Endothelial cell of umbilical vein (primary cell): ENCODE measurements at regions not wholly inside any gene's neighbourhood (a gene's known extent, or its start where the extent isn't known, plus 50 kb on each side); places are given as distances from the start of the nearest gene placed in this dataset.

ENCODE experiments used
- BruUV-seq: library from RNA; stranded (reverse); fragments of 400-500 nt; replicated peaks from 2 replicates; lab custom pipeline; 2021; lab: Mats Ljungman, UMichigan
- CTCF ChIA-PET: fragments of 300-600, 350-600 bp; sonication (Branson Sonifier 250); formaldehyde crosslinking; loops from one replicate; lab custom pipeline; 2021; ENCODE audit warnings: antibody characterized with exemption, inconsistent platforms; lab: Charles Lee
- POLR2A ChIA-PET: fragments of 300-600, 350-600 bp; sonication (Branson Sonifier 250); formaldehyde crosslinking; loops from one replicate; lab custom pipeline; 2021; ENCODE audit warnings: antibody characterized with exemption, inconsistent platforms; lab: Charles Lee
- DNase-seq: peaks from one replicate; pipeline ENCODE4 v3.0.0-alpha.2; 2011; ENCODE audit warnings: low read depth, low spot score
- FAIRE-seq: peaks from 2 replicates; lab custom pipeline; 2011; peaks lifted over from hg19 to GRCh38; lab: Jason Lieb, UNC
- H2AFZ ChIP-seq: 2 replicates; pipeline ENCODE4 v1.6.0; 2012; ENCODE audit warnings: low read depth, low read length, control low read depth, inconsistent platforms
- H3K27ac ChIP-seq: 2 replicates; pipeline ENCODE4 v1.5.1; 2011; ENCODE audit warnings: low read depth, mild to moderate bottlenecking, control low read depth, low read length, moderate library complexity; ENCODE audit not compliant: insufficient read depth
- H3K27me3 ChIP-seq, 2 experiments: 2 replicates each; pipeline versions ENCODE4 v1.6.0 to v1.6.1; 2011; ENCODE audit warnings: low read length in 2 of 2, mixed read lengths in 1 of 2; ENCODE audit not compliant: control insufficient read depth in 2 of 2, insufficient read depth in 2 of 2
- H3K36me3 ChIP-seq, 2 experiments: 2 replicates in 1 of 2; 3 replicates in 1 of 2; pipeline ENCODE4 v1.5.1; 2011; ENCODE audit warnings: low read length in 2 of 2, mild to moderate bottlenecking in 1 of 2, moderate library complexity in 1 of 2; ENCODE audit not compliant: control insufficient read depth in 2 of 2, insufficient read depth in 2 of 2; ENCODE audit errors: extremely low read depth in 1 of 2
- H3K4me1 ChIP-seq: 3 replicates; pipeline ENCODE4 v1.5.1; 2011; ENCODE audit warnings: mild to moderate bottlenecking, low read length; ENCODE audit not compliant: control insufficient read depth, insufficient read depth; ENCODE audit errors: extremely low read depth
- H3K4me2 ChIP-seq: 2 replicates; pipeline ENCODE4 v1.6.1; 2011; ENCODE audit warnings: low read length, control low read depth, mixed read lengths; ENCODE audit not compliant: insufficient read depth
- H3K4me3 ChIP-seq, 3 experiments: fragments of 200-600 bp in 1 of 3; sonication (generic), shearing (Covaris generic) in 1 of 3; replicated peaks in 1 of 3; 2 replicates each; pipeline ENCODE4 v1.5.1; 2011 to 2016; ENCODE audit warnings: control low read depth in 3 of 3, low read length in 3 of 3, mild to moderate bottlenecking in 2 of 3, inconsistent platforms in 1 of 3, low read depth in 1 of 3, moderate library complexity in 1 of 3; ENCODE audit not compliant: insufficient read depth in 1 of 3
- H3K79me2 ChIP-seq: 2 replicates; pipeline ENCODE4 v1.6.0; 2012; ENCODE audit warnings: low read length, inconsistent platforms; ENCODE audit not compliant: control insufficient read depth, insufficient read depth
- H3K9ac ChIP-seq: replicated peaks from 2 replicates; pipeline ENCODE3; 2011; ENCODE audit warnings: low read length, control low read depth; ENCODE audit not compliant: insufficient read depth; ENCODE audit errors: extremely low read depth
- H3K9me1 ChIP-seq: replicated peaks from 3 replicates; pipeline ENCODE4 v1.6.0; 2011; ENCODE audit warnings: mild to moderate bottlenecking, low read length; ENCODE audit not compliant: control insufficient read depth, insufficient read depth; ENCODE audit errors: extremely low read depth
- H3K9me3 ChIP-seq: replicated peaks from 2 replicates; pipeline ENCODE4 v1.5.1; 2012; ENCODE audit warnings: low read length, inconsistent platforms; ENCODE audit not compliant: control insufficient read depth, insufficient read depth
- H4K20me1 ChIP-seq: replicated peaks from 2 replicates; pipeline ENCODE3; 2011; ENCODE audit warnings: mild to moderate bottlenecking, low read length; ENCODE audit not compliant: control insufficient read depth, insufficient read depth; ENCODE audit errors: extremely low read depth
- EZH2 ChIP-seq: IDR thresholded peaks from 2 replicates; pipeline ENCODE4 v1.6.1; 2012; ENCODE audit warnings: borderline replicate concordance, low read depth, mild to moderate bottlenecking, moderate library complexity, low read length, inconsistent platforms; ENCODE audit not compliant: severe bottlenecking
- FOS ChIP-seq: IDR thresholded peaks from 2 replicates; pipeline ENCODE4 v1.6.1; 2011; ENCODE audit warnings: mild to moderate bottlenecking, low read length, moderate library complexity, borderline replicate concordance; ENCODE audit not compliant: insufficient read depth
- GATA2 ChIP-seq: IDR thresholded peaks from 2 replicates; pipeline ENCODE4 v1.7.0; 2011; ENCODE audit warnings: low read depth, mild to moderate bottlenecking, moderate library complexity, mixed read lengths, low read length; ENCODE audit not compliant: insufficient read length, insufficient read depth
- JUN ChIP-seq: IDR thresholded peaks from 2 replicates; pipeline ENCODE4 v1.6.1; 2011; ENCODE audit warnings: borderline replicate concordance, low read depth; ENCODE audit not compliant: insufficient read length, insufficient read depth
- MYC ChIP-seq: IDR thresholded peaks from one replicate; pipeline ENCODE4 v1.6.1; 2011; ENCODE audit warnings: mild to moderate bottlenecking, low read depth, low read length
- POLR2A ChIP-seq: IDR thresholded peaks from 2 replicates; pipeline ENCODE4 v1.6.1; 2012; ENCODE audit warnings: low read depth, mild to moderate bottlenecking, control low read depth, low read length
- POLR2AphosphoS5 ChIP-seq: IDR thresholded peaks from 2 replicates; pipeline ENCODE4 v1.6.1; 2012; ENCODE audit warnings: low read depth, mild to moderate bottlenecking, control low read depth, low read length, moderate library complexity; ENCODE audit not compliant: insufficient read depth
- dilution Hi-C: fragments of 300-500 bp; cut with MboI; formaldehyde crosslinking; loops from one replicate; pipeline ENCODE4 v1.15.0; 2019; ENCODE audit warnings: low sequenced_read_pairs; ENCODE audit not compliant: extremely low pct_ligation_motif_present
- intact Hi-C: fragments of 100-400 bp; cut with micrococcal nuclease; formaldehyde crosslinking; loops from one replicate; pipeline ENCODE4 v1.10.0; 2022
- TF ChIP-seq, protein P1 (sequence below), 2 donors: IDR thresholded peaks; 1 replicate in 1 of 2; 2 replicates in 1 of 2; pipeline ENCODE4 v1.5.1; 2011; ENCODE audit warnings: low read length in 2 of 2, mild to moderate bottlenecking in 2 of 2, moderate library complexity in 2 of 2, control low read depth in 1 of 2, inconsistent platforms in 1 of 2, low read depth in 1 of 2; ENCODE audit not compliant: insufficient read depth in 1 of 2; ENCODE audit errors: extremely low read depth in 1 of 2
- TF ChIP-seq, protein P2 (sequence below): IDR thresholded peaks from 2 replicates; pipeline ENCODE4 v1.6.1; 2011; ENCODE audit not compliant: insufficient read depth, insufficient read length

DNA sequence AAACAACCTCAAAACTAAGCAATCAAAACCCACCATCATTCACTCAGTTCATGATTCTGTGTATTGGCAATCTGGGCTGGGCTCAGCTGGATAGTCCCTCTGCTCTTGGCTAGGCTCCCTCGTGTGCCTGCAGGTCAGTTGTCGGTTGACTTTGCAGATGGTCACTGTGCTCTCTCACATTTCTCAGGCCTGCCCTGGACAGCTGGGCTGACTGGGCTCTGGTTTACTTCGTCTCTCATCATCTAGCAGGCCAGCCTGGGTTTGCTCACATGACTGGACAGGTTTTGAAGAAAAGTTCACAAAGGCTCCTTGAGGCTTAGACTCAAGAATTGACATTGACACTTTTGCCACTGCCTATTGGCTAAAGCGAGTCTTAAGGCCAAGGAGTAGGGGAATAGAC lies 105.0 kb upstream of the CTNNB1 start:
- no peaks in the 10 kb centered on the region for H3K4me1 ChIP-seq
- H3K79me2 ChIP-seq, result no peaks in the 10 kb centered on the region
- intact Hi-C loops, result no loop called here
- no peak overlapping the region for H3K4me2 ChIP-seq
- TF ChIP-seq, protein P1, sequence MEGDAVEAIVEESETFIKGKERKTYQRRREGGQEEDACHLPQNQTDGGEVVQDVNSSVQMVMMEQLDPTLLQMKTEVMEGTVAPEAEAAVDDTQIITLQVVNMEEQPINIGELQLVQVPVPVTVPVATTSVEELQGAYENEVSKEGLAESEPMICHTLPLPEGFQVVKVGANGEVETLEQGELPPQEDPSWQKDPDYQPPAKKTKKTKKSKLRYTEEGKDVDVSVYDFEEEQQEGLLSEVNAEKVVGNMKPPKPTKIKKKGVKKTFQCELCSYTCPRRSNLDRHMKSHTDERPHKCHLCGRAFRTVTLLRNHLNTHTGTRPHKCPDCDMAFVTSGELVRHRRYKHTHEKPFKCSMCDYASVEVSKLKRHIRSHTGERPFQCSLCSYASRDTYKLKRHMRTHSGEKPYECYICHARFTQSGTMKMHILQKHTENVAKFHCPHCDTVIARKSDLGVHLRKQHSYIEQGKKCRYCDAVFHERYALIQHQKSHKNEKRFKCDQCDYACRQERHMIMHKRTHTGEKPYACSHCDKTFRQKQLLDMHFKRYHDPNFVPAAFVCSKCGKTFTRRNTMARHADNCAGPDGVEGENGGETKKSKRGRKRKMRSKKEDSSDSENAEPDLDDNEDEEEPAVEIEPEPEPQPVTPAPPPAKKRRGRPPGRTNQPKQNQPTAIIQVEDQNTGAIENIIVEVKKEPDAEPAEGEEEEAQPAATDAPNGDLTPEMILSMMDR (IDR thresholded peaks at IDR 0.05; ENCODE audit: extremely low read depth in 1 of 2, insufficient read depth in 1 of 2, low read depth in 1 of 2, low read length in 2 of 2), result no peak
- TF ChIP-seq, protein P2, sequence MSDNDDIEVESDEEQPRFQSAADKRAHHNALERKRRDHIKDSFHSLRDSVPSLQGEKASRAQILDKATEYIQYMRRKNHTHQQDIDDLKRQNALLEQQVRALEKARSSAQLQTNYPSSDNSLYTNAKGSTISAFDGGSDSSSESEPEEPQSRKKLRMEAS, result no peak
- TF ChIP-seq POLR2A (no peak), JUN (no peak), POLR2AphosphoS5 (no peak), MYC (no peak), FOS (no peak), GATA2 (no peak), EZH2 (no peak)
- no peak for FAIRE-seq
- H3K36me3 ChIP-seq, result no peaks in the 10 kb centered on the region
- BruUV-seq, result no TSS peak
- DNase-seq, result no peak
- no peak overlapping the region for H2AFZ ChIP-seq
- H3K4me3 ChIP-seq, result no peak overlapping the region
- H3K9me3 ChIP-seq, result no peaks in the 10 kb centered on the region
- H3K9ac ChIP-seq, result no peak overlapping the region
- no peaks in the 10 kb centered on the region for H3K9me1 ChIP-seq
- dilution Hi-C loops, result no loop called here
- H3K27me3 ChIP-seq, result no peaks in the 10 kb centered on the region
- ChIA-PET CTCF (no interaction called here), POLR2A (no interaction called here)
- H4K20me1 ChIP-seq, result no peaks in the 10 kb centered on the region
- no peak overlapping the region for H3K27ac ChIP-seq
